Esophagus muscularis mucosa (tissue), 4 donors: ENCODE measurements at regions not wholly inside any gene's neighbourhood (a gene's known extent, or its start where the extent isn't known, plus 50 kb on each side); places are given as distances from the start of the nearest gene placed in this dataset.

ENCODE experiments used
- DNase-seq: peaks from one replicate; pipeline ENCODE4 v3.0.0-alpha.2; 2017; ENCODE audit errors: extremely low spot score
- H3K27ac ChIP-seq, 4 donors: fragments of 200-600 bp; sonication (generic); replicated peaks in 1 of 4; 1 replicate in 3 of 4; 2 replicates in 1 of 4; pipeline ENCODE4 v1.5.1; 2016 to 2019; ENCODE audit warnings: mild to moderate bottlenecking in 1 of 4
- H3K27me3 ChIP-seq, 4 donors: fragments of 200-600 bp; sonication (generic); one replicate each; pipeline versions ENCODE4 v1.5.1 to v1.6.0; 2016 to 2019
- H3K36me3 ChIP-seq, 4 donors: fragments of 200-600 bp; sonication (generic); one replicate each; pipeline ENCODE4 v1.5.1; 2016 to 2019
- H3K4me1 ChIP-seq, 4 donors: fragments of 200-600 bp; sonication (generic); one replicate each; pipeline ENCODE4 v1.5.1; 2016 to 2019
- H3K4me3 ChIP-seq, 4 donors: fragments of 200-600 bp; sonication (generic); 1 replicate in 2 of 4; 2 replicates in 2 of 4; pipeline ENCODE4 v1.5.1; 2016 to 2019; ENCODE audit warnings: mild to moderate bottlenecking in 4 of 4, moderate library complexity in 1 of 4
- H3K9me3 ChIP-seq, 4 donors: fragments of 200-600 bp; sonication (generic); 1 replicate in 3 of 4; 2 replicates in 1 of 4; pipeline ENCODE4 v1.5.1; 2016 to 2019
- EP300 ChIP-seq: sonication (generic); formaldehyde crosslinking; IDR thresholded peaks from one replicate; pipeline ENCODE4 v1.6.1; 2017; ENCODE audit warnings: antibody characterized with exemption
- POLR2A ChIP-seq: fragments of 450-650 bp; IDR thresholded peaks from one replicate; pipeline ENCODE4 v1.6.1; 2017; ENCODE audit warnings: antibody characterized with exemption, moderate library complexity, mild to moderate bottlenecking, low read depth
- POLR2AphosphoS5 ChIP-seq, 2 donors: sonication (generic); formaldehyde crosslinking; IDR thresholded peaks; one replicate each; pipeline ENCODE4 v1.6.1; 2017; ENCODE audit warnings: antibody characterized with exemption in 2 of 2
- WGBS: methylation state at CpG from one replicate; pipeline ENCODE4 v1.1.5; 2018; 5-methylcytosine and 5-hydroxymethylcytosine counted together
- intact Hi-C: fragments of 100-400 bp; cut with DNase I; formaldehyde crosslinking; loops from one replicate; pipeline ENCODE4 v1.15.1; 2023
- TF ChIP-seq, protein P1 (sequence below), 3 experiments: fragments of 200-600 bp in 2 of 3; fragments of 450-650 bp in 1 of 3; sonication (generic) in 2 of 3; IDR thresholded peaks; one replicate each; pipeline ENCODE4 v1.5.1; 2017 to 2019; ENCODE audit warnings: antibody characterized with exemption in 3 of 3, mild to moderate bottlenecking in 2 of 3, moderate library complexity in 1 of 3

DNA sequence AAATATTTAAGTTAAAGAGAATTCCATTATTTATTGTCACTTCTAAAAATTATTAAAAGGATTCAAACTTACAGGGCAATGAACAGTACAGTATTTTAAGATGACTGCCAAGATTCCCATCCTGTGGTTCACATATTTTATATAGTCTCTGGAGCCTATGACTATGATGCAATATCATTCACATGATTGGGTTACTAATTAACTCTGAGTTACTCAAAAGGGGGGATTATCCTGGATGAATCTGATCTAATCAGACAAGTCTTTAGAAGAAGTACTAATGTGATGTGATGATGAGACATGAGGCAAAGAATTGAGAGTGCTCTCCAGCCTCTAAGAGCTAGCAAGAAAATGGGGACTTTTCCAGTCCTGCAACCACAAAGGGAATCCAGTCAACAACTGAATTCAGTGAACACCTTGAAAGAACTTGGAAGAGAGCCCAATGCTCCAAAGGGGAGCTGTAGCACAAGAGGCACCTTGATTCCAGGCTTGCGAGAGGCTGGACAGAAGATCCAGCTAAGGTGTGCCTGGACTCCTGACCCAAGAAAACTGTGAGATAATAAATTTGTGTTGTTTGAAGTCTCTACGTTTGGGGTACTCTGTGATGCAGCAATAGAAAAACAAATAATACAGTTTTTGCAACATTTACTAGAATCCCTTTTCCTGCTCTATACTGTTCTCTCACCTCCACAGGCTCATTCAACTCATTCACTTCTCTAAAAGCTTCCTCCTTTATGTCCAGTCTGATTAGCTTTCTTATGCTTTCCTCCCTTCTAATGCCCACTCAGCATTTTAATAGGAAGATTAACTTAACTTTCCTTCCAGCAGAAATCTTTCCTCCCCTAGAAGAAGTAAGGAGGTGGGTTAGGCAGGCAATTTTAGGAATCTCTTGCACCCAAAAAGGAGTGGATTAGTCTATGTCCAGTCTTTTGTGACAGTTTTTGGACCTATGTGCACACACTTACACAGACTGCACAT lies 133.8 kb upstream of the LCORL start:
- Histone ChIP-seq H3K27ac (no peak overlapping the region), H3K4me1 (no peaks in the 10 kb centered on the region), H3K36me3 (no peaks in the 10 kb centered on the region), H3K4me3 (no peak overlapping the region), H3K9me3 (peaks cover 0 to 5% (median 0%) of the 10 kb centered on the region in 4 donors), H3K27me3 (no peaks in the 10 kb centered on the region)
- intact Hi-C loops, result no loop called here
- TF ChIP-seq POLR2A (no peak), EP300 (no peak), POLR2AphosphoS5 (IDR thresholded peaks at IDR 0.05) (no peak)
- TF ChIP-seq, protein P1, sequence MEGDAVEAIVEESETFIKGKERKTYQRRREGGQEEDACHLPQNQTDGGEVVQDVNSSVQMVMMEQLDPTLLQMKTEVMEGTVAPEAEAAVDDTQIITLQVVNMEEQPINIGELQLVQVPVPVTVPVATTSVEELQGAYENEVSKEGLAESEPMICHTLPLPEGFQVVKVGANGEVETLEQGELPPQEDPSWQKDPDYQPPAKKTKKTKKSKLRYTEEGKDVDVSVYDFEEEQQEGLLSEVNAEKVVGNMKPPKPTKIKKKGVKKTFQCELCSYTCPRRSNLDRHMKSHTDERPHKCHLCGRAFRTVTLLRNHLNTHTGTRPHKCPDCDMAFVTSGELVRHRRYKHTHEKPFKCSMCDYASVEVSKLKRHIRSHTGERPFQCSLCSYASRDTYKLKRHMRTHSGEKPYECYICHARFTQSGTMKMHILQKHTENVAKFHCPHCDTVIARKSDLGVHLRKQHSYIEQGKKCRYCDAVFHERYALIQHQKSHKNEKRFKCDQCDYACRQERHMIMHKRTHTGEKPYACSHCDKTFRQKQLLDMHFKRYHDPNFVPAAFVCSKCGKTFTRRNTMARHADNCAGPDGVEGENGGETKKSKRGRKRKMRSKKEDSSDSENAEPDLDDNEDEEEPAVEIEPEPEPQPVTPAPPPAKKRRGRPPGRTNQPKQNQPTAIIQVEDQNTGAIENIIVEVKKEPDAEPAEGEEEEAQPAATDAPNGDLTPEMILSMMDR (IDR thresholded peaks at IDR 0.05), result no peak
- DNase-seq, result no peak
- 61% methylated on average over 2 of the region's 2 CpGs for WGBS

DNA sequence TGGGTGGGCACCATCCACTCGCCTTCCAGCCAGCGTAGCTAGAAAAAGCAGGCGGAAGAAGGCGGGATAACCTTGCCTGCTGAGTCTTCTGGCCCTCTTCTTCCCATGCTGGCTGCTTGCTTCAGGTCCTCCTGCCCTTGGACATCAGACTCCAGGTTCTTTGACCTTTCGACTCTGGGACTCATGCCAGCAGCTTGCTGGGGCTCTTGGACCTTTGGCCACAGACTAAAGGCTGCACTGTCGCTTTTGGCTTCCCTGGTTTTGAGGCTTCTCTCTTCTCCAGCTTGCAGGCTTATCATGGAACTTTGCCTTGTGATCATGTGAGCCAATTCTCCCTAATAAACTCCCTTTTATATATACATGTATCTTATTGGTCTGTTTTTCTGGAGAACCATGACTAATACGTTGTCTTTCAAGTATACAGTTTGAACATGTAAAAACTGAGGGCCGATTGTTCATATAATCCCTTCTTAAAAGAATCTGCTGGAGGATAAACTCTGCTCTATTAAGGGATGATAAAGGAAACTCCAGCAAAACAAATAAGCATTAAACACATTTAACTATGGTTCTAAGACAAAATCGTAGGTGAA lies 116.6 kb upstream of the LCORL start:
- H3K9me3 ChIP-seq, result no peaks in the 10 kb centered on the region
- no peak overlapping the region for H3K4me3 ChIP-seq
- H3K4me1 ChIP-seq, result no peaks in the 10 kb centered on the region
- no peak for DNase-seq
- no peak overlapping the region for H3K27ac ChIP-seq
- intact Hi-C loops, result no loop called here
- H3K27me3 ChIP-seq, result no peaks in the 10 kb centered on the region
- TF ChIP-seq, protein P1 (IDR thresholded peaks at IDR 0.05), result no peak
- TF ChIP-seq EP300 (no peak), POLR2A (no peak), POLR2AphosphoS5 (IDR thresholded peaks at IDR 0.05) (no peak)
- H3K36me3 ChIP-seq, result no peaks in the 10 kb centered on the region
- 89% methylated on average over 9 of the region's 9 CpGs for WGBS

DNA sequence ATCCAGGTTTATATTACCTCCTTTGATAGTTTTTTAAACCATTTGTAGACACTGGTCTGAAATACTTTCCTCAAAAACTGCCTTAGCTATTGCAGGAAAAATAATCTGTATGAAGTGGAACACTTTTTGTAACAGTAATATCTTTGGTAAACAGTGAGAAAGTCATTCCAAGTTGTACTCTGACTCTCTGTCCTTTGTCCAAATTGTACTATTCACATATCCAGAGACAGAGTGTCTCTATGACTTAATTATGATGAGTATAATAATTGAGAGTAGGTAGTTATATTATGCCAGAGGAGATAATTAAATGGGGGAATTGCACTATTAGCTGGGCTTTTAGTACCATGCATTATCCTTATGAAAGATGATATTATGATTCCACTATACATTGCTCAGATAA lies 112.6 kb upstream of the LCORL start:
- no peaks in the 10 kb centered on the region for H3K4me1 ChIP-seq
- TF ChIP-seq EP300 (no peak), POLR2A (no peak), POLR2AphosphoS5 (IDR thresholded peaks at IDR 0.05) (no peak)
- TF ChIP-seq, protein P1 (IDR thresholded peaks at IDR 0.05), result no peak
- no peaks in the 10 kb centered on the region for H3K27me3 ChIP-seq
- no peak overlapping the region for H3K4me3 ChIP-seq
- DNase-seq, result no peak
- H3K27ac ChIP-seq, result no peak overlapping the region
- intact Hi-C loops, result no loop called here
- no peaks in the 10 kb centered on the region for H3K36me3 ChIP-seq
- no peaks in the 10 kb centered on the region for H3K9me3 ChIP-seq

DNA sequence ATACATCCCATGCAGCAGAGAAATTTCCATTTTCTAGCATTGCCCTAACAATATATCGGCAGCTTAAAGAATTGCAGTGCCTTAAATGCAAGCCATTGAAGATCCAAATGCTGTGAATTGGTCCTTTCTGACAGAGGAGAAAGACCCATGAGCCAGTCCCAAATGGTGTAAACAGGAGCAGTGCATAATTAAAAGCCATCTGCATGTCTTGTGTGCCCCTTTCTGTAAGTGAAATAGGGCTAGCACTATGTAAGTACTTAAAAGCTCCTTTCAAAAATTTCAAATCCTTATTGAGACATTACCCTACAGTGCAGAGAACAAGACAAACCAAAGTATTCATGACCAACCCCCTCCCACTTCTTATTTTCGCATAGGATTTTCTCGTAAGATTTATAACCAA lies 108.7 kb upstream of the LCORL start:
- no peaks in the 10 kb centered on the region for H3K27me3 ChIP-seq
- TF ChIP-seq POLR2A (no peak), EP300 (no peak), POLR2AphosphoS5 (IDR thresholded peaks at IDR 0.05) (no peak)
- TF ChIP-seq, protein P1 (IDR thresholded peaks at IDR 0.05), result no peak
- no peak overlapping the region for H3K27ac ChIP-seq
- no peaks in the 10 kb centered on the region for H3K9me3 ChIP-seq
- intact Hi-C loops, result no loop called here
- no peaks in the 10 kb centered on the region for H3K36me3 ChIP-seq
- H3K4me3 ChIP-seq, result no peak overlapping the region
- 88% methylated on average over 3 of the region's 3 CpGs for WGBS
- no peak for DNase-seq
- H3K4me1 ChIP-seq, result no peaks in the 10 kb centered on the region
